GM19023 (cell line): ENCODE measurements at regions not wholly inside any gene's neighbourhood (a gene's known extent, or its start where the extent isn't known, plus 50 kb on each side); places are given as distances from the start of the nearest gene placed in this dataset.
A peak's percentile ranks its signal among the peaks of the same experiment; 100 is the strongest.
"Not testable (repeated sequence)": the region's sequence is repeated elsewhere in the genome, so short reads cannot be mapped to it uniquely, and the experiment has no call there.

Source experiments
- ATAC-seq: cut with Tn5 transposase; IDR thresholded peaks from one replicate; pipeline ENCODE4 v1.9.1; 2021; ENCODE audit warnings: mild to moderate bottlenecking, moderate library complexity; ENCODE audit not compliant: unreplicated experiment

- ATAC-seq = no peak
Observed at GRCh38 chr3:154701055-154701454, 271.1 kb upstream of the GPR149 start.

DNA sequence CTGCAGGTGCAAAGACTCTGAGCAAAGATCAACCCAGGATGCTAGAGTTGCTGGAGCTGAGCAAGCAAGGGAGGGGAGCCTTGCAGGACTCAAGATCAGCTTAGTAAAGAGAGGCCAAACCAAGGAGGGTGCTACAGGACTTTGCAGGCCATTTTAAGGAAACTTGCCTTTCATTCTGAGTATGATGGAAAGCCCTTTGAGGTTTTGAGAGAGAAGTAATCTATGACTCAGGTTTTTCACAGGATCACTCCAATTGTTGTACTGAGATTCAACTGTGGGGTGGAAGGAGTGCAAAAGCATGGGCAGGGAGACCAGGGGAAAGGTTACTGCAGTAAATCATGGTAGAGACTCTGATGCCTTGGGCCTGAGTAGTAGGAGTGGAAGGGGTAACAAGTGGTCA lies 260.4 kb upstream of the GPR149 start:
- peak; percentile 74 for ATAC-seq

GRCh38 chr3:154684440-154684839 lies 254.4 kb upstream of the GPR149 start:
- no peak for ATAC-seq

DNA sequence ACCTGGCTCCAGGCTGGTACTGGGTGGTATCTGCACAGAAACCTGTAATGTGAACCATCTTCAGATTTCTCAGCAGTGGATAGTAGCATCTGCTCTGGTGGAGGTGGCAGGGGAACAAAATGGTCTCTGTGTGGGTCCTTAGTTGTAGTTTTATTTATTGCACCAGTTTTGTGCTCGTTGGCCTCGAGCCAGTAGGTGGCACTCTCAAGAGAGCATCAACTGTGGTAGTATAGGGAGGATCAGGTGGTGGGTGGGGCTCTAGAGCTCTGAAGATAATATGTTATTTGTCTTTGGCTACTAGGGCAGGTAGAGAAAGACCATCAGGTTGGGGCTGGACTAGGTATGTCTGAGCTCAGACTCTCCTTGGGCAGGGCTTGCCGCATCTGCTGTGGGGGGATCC lies 254.0 kb upstream of the GPR149 start:
- ATAC-seq = no peak

DNA sequence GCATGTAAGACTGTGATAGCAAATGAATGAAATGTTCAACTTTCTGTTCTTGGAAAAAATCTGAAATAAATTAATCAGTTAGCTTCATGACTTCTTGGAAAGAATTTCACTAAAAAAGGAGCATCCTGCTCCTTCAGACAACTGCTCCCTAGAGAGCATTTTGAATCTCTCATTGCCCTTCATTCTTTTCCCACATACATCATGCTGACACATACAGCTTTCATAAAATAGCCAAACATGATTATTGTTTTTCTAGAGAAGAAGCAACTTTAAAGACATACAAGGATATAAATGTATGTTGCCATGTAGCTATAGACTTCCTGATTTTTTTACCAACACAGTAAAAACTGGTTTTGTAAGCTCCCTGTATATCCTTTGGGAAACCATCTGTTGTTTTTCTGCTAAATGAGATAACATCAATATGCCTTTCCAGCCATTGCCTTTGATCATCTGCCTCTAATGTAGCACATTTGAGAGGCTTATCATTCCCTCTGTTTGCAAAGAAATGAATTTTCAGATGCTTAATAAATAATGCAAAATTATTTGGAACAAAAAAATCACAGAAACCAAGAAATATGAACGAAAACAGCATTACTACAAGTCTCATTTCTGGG lies 248.2 kb upstream of the GPR149 start:
- no peak for ATAC-seq

GRCh38 chr3:154668835-154669234 lies 238.8 kb upstream of the GPR149 start:
- no peak for ATAC-seq

DNA sequence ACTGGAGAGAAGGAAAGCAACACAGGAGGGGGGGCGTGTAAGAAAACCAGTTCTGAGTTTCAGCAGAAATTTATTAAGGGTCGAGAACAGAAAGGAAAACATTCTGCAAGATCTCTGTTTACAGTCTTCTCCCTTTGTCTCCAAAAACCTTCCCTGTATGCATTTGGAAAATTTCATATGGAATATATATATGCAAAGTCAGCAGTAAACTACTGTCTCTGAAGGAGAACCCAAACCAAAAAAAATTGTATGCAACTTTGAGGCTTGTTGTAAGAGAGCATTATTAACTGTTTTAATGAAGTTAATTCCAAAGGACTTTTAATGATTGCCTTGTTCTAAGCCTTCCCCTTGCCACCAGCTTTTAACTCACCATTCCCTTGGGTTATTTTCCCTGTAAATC lies 238.2 kb upstream of the GPR149 start:
- no peak for ATAC-seq

- ATAC-seq = no peak
Observed at GRCh38 chr3:154666542-154666941, 236.6 kb upstream of the GPR149 start.

DNA sequence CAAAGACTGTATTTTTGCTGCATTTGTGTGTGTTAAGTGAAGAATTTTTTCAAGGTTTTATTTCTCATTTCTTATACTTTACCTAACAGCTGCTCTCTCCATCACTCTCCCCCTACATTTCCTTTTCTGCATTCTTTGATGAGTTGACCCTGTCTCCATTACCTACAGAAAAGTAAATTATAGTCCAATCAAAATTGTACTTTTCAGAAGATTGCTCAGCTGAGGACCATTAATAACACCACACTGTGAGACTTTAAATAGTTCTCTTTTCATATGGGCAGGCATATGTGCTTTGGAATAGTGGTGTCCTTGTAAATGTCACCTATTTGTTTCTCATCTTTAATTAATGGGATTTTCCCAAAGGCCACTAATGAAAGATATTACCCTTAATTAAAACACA lies 234.7 kb upstream of the GPR149 start:
- no peak for ATAC-seq

DNA sequence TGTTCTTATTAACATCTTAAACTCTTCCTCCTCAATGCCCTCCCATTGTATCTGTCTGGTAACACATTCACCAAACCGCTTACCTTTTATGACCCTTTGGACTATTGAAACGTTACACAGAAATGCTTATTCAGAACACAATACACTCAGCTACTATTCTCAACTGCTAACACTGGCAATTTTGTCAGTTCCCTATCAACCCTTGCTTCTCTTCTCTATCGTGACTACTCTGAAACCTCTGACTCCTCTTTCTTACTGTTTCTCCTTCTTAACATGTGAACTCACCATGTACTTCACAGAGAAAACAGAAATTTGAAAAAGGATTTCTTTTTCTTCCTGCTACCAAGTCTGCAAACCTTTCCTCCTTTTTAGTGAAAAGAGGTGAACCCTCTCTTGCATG lies 232.9 kb upstream of the GPR149 start:
- ATAC-seq = no peak

- ATAC-seq = no peak
Observed at GRCh38 chr3:154660811-154661210, 230.8 kb upstream of the GPR149 start.

DNA sequence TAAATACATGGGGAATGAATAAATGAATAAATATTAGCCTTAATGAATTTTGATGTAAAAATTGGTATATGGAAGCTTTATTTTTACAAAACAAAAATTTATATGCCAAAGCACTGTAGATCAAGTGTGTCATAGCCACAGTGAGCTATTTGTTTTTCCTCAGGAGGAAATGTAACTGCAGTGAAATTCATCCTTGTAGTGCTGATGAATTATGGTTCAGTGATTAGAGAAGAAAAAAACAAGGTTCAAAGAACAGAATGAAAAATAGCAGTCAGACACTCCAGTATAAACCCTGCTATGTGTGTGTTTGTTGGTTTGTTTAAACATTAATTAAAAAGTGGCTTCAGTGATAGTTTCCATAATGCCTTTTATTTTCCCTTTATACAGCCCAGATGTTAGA lies 228.0 kb upstream of the GPR149 start:
- ATAC-seq = no peak

GRCh38 chr3:154657218-154657617 lies 227.2 kb upstream of the GPR149 start:
- ATAC-seq = no peak

GRCh38 chr3:154656486-154656885 lies 226.5 kb upstream of the GPR149 start:
- no peak for ATAC-seq

DNA sequence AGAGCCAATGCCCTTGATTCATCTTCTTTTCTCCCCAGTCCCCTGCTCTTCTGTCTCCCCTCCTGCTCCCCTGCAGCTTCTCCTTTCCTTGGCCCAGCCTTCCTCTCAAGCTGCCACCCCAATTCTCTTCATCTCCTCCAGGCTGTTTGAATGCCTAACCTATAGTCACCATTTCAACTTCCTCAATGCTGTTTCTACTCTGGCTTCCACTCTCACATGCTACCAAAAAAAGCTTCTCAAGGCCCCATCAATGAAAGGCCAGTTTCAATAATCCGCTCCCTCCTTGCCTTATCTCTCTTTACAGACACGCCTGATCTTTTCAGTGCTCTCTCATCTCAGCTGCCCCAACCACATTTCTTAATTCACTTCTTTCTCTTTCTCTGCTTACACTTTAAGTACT lies 212.2 kb upstream of the GPR149 start:
- no peak for ATAC-seq

- ATAC-seq = no peak
Observed at GRCh38 chr3:154625756-154626155, 195.8 kb upstream of the GPR149 start.

DNA sequence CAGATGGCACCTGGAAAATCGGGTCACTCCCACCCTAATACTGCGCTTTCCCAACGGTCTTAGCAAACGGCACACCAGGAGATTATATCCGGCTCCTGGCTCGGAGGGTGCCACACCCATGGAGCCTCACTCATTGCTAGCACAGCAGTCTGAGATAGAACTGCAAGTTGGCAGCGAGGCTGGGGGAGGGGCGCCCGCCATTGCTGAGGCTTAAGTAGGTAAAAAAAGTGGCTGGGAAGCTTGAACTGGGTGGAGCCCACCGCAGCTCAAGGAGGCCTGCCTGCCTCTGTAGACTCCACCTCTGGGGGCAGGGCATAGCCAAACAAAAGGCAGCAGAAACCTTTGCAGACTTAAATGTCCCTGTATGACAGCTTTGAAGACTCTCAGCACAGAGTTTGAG lies 189.6 kb upstream of the GPR149 start:
- ATAC-seq = not testable (repeated sequence)

GRCh38 chr3:154616298-154616697 lies 186.3 kb upstream of the GPR149 start:
- ATAC-seq = no peak

GRCh38 chr3:154615471-154615870 lies 185.5 kb upstream of the GPR149 start:
- ATAC-seq = no peak

- ATAC-seq = no peak
Observed at GRCh38 chr3:154614601-154615000, 184.6 kb upstream of the GPR149 start.

DNA sequence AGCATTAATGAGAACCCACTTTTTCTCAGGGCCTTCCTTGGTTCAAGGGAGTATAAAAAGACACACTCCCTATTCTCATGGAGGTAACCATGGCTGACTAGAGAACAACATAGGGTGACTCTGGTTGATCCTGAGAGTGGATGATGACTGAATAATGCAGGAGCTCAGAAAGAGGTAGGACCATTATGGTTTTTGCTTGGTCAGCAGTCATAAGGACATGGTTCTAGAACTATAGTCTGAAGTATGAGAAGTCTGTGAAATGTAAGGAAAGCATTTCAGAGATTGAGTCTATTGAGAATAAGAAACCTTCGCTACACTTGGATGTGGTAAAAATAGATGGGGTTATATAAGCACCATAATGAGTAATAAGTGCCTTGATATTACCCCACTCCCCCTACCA lies 184.1 kb upstream of the GPR149 start:
- no peak for ATAC-seq

DNA sequence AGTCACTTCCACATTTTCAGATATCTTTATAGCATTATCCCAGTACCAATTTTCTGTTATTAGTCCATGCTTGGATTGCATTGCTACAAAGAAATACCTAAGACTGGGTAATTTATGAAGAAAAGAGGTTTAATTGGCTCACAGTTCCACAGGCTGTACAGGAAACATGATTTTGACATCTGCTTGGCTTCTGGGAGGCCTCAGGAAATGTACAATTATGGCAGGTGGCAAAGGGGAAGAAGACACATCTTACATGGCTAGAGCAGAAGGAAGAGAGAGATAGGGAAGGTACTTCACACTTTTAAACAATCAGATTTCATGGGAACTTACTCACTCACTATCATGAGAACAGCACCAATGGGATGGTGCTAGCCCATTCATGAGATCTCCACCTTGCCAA lies 172.3 kb upstream of the GPR149 start:
- no peak for ATAC-seq

GRCh38 chr3:154598166-154598565 lies 168.2 kb upstream of the GPR149 start:
- no peak for ATAC-seq
